ENCODE measurements at regions not wholly inside any gene's neighbourhood (a gene's known extent, or its start where the extent isn't known, plus 50 kb on each side); places are given as distances from the start of the nearest gene placed in this dataset.

GRCh38 chr1:163785868-163786405 is 464.2 kb downstream of the NUF2 start:
- in situ Hi-C loops (cut with HindIII; ENCODE audit: low sequenced_read_pairs): no loop called here
- TF ChIP-seq CTCF (IDR thresholded peaks at IDR 0.05; ENCODE audit: low read depth, low read length): no peak

DNA sequence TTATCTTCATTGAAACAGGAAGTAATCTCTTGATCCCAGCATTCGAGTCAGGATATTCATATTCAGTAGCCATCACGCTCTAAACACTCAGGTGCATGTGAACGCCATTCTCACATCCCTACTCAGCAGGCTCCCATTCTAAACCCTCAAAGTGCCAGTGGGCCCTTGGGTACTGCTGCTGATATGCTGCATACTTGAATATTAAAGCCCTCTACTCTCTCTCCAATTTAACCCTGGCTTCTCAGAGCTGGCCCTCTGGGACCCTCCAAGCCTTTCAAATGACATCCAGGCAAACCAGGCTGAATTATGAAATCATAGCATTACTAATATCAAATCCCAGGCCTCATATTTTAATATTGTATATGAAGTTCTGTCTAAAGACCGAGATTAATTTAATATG is 468.2 kb downstream of the NUF2 start:
- in situ Hi-C loops (cut with HindIII; ENCODE audit: low sequenced_read_pairs): no loop called here
- DNase-seq (ENCODE audit: low read depth, low spot score): no peak
- TF ChIP-seq CTCF (IDR thresholded peaks at IDR 0.05; ENCODE audit: low read depth, low read length): no peak
- no peak overlapping the region for H3K4me3 ChIP-seq (ENCODE audit: low read depth, low read length)

More at GRCh38 chr1:163785868-163786405, 464.2 kb downstream of the NUF2 start:
- DNase-seq (ENCODE audit: low read depth, low spot score): no peak
- H3K4me3 ChIP-seq (ENCODE audit: low read depth, low read length): no peak overlapping the region

- DNase-seq (ENCODE audit: low read depth, low spot score): no peak
- no peak overlapping the region for H3K4me3 ChIP-seq (ENCODE audit: low read depth, low read length)
- TF ChIP-seq CTCF (IDR thresholded peaks at IDR 0.05; ENCODE audit: low read depth, low read length): no peak
- in situ Hi-C loops (cut with HindIII; ENCODE audit: low sequenced_read_pairs): no loop called here
Measured at GRCh38 chr1:163794551-163794950, 472.8 kb downstream of the NUF2 start.

DNA sequence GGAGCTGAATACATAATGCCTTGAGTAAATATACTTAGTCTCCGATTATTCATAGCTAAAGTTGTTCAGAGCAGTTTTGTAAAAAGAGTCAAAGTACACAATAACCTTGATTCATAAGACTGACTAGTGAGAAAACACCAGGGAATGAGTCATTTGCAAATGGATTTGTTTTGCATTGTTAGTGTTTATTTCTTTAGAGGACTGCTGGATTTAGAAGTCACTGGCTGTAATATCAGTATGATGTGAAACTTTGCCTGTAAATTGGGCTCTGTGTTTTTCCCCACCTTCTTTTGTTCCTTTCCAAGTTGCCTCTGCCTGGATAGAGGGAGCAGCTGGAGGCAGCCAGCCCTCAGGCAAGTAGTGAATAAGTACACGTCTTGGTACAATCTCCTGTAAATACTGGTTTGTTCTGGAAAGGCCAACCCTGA is 474.7 kb downstream of the NUF2 start:
- no peak overlapping the region for H3K4me3 ChIP-seq (ENCODE audit: low read depth, low read length)
- in situ Hi-C loops (cut with HindIII; ENCODE audit: low sequenced_read_pairs): no loop called here
- peak; percentile 8 for DNase-seq (ENCODE audit: low read depth, low spot score)
- TF ChIP-seq CTCF (IDR thresholded peaks at IDR 0.05; ENCODE audit: low read depth, low read length): no peak

DNA sequence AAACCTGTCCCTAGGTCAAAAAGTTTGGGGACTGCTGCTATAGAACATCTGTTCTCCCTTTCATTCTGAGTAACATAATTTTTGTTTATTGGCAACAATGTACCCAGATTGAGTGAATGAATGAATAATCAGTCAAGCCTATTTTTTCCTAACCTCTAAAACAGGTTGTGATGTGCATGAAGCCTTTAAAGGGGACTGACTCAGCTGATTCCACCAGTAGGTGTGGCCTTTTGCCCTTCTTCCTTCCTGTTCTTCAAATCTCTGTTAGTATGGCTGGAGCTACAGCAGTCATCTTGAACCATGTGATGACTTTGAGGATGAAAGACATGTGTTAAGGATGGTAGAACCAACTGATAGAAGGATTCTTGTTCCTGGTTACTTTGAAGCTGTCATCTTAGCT is 476.1 kb downstream of the NUF2 start:
- TF ChIP-seq CTCF (IDR thresholded peaks at IDR 0.05; ENCODE audit: low read depth, low read length): no peak
- in situ Hi-C loops (cut with HindIII; ENCODE audit: low sequenced_read_pairs): no loop called here
- no peak overlapping the region for H3K4me3 ChIP-seq (ENCODE audit: low read depth, low read length)
- no peak for DNase-seq (ENCODE audit: low read depth, low spot score)

DNA sequence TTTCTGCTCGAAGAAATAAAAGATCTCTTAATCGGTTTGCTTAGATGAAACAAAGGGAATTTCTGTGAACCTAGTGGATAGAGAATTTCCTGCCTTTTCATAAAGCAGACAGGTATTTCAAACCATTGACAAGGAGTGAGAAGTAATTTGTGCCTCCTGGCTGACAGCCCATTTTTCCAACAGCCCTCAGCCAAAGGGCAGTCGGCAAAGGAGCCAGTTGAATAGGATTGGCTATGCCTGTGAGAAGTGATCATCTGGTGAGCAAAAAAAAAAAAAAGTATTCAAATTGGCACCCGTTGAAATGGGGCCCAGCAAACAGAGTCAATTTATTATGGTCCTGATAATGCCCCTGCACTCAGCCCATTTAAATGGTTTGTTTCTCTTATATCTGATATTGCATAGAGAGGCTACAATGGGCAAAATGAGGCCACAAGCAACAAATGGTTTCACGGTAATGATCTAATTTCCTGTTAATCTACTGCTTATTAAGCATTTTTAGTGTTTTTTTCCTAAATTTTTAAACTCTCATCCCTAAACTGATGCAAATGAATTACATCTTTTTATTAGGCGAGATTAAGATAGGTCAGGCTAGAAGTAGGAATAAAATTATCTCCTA is 477.5 kb downstream of the NUF2 start:
- no peak for DNase-seq (ENCODE audit: low read depth, low spot score)
- no peak overlapping the region for H3K4me3 ChIP-seq (ENCODE audit: low read depth, low read length)
- in situ Hi-C loops (cut with HindIII; ENCODE audit: low sequenced_read_pairs): no loop called here
- no peak for TF ChIP-seq CTCF (IDR thresholded peaks at IDR 0.05; ENCODE audit: low read depth, low read length)
